Caco-2 (cell line): ENCODE measurements at regions not wholly inside any gene's neighbourhood (a gene's known extent, or its start where the extent isn't known, plus 50 kb on each side); places are given as distances from the start of the nearest gene placed in this dataset.

ENCODE experiments used
- BruUV-seq: library from RNA; stranded (reverse); fragments of 400-500 nt; replicated peaks from 2 replicates; lab custom pipeline; 2021; lab: Mats Ljungman, UMichigan
- CTCF ChIA-PET: fragments of 300-600 bp; sonication (Branson Sonifier 250); formaldehyde crosslinking; loops from one replicate; lab custom pipeline; 2022; ENCODE audit warnings: antibody characterized with exemption; lab: Charles Lee
- POLR2A ChIA-PET: fragments of 300-600 bp; sonication (Branson Sonifier 250); formaldehyde crosslinking; loops from one replicate; lab custom pipeline; 2022; ENCODE audit warnings: antibody characterized with exemption; lab: Charles Lee
- DNase-seq, 2 experiments: peaks; one replicate each; pipeline versions ENCODE4 v3.0.0 to v3.0.0-alpha.2; 2020 to 2022
- H3K27me3 ChIP-seq: replicated peaks from 2 replicates; pipeline ENCODE4 v1.6.0; 2011; ENCODE audit warnings: low read length; ENCODE audit not compliant: control insufficient read depth, insufficient read depth
- H3K36me3 ChIP-seq: 2 replicates; pipeline ENCODE4 v1.5.1; 2011; ENCODE audit warnings: low read length; ENCODE audit not compliant: control insufficient read depth, insufficient read depth
- H3K4me1 ChIP-seq: fragments of 250-450 bp; sonication (Bioruptor Pico); 2 replicates; pipeline ENCODE4 v1.5.1; 2020; ENCODE audit warnings: mild to moderate bottlenecking
- H3K4me3 ChIP-seq: 2 replicates; pipeline ENCODE4 v1.5.1; 2011; ENCODE audit warnings: low read depth, mild to moderate bottlenecking, control low read depth, low read length
- H3K9me3 ChIP-seq: fragments of 250-450 bp; sonication (Bioruptor Pico); 2 replicates; pipeline ENCODE4 v1.5.1; 2020; ENCODE audit warnings: mild to moderate bottlenecking, moderate library complexity
- H3K27ac Mint-ChIP-seq: one replicate; pipeline ENCODE4 v1.8.0; 2022; ENCODE audit warnings: mixed read lengths; ENCODE audit not compliant: unreplicated experiment
- H3K27me3 Mint-ChIP-seq: one replicate; pipeline ENCODE4 v1.8.0; 2022; ENCODE audit warnings: mixed read lengths; ENCODE audit not compliant: insufficient read depth, unreplicated experiment
- H3K36me3 Mint-ChIP-seq: one replicate; pipeline ENCODE4 v1.8.0; 2022; ENCODE audit warnings: mild to moderate bottlenecking, mixed read lengths; ENCODE audit not compliant: insufficient read depth, unreplicated experiment
- H3K4me1 Mint-ChIP-seq: one replicate; pipeline ENCODE4 v1.8.0; 2022; ENCODE audit warnings: low read depth, mixed read lengths; ENCODE audit not compliant: unreplicated experiment
- H3K4me3 Mint-ChIP-seq: one replicate; pipeline ENCODE4 v1.8.0; 2022; ENCODE audit warnings: mild to moderate bottlenecking, moderate library complexity, mixed read lengths; ENCODE audit not compliant: unreplicated experiment
- H3K9me3 Mint-ChIP-seq: one replicate; pipeline ENCODE4 v1.8.0; 2022; ENCODE audit warnings: mixed read lengths; ENCODE audit not compliant: unreplicated experiment
- intact Hi-C: fragments of 100-400 bp; cut with micrococcal nuclease; formaldehyde crosslinking; loops from one replicate; pipeline ENCODE4 v1.10.0; 2022; ENCODE audit not compliant: unreplicated experiment
- TF ChIP-seq, protein P1 (sequence below), 2 experiments: fragments of 200-600 bp in 1 of 2; IDR thresholded peaks; 1 replicate in 1 of 2; 2 replicates in 1 of 2; pipeline versions ENCODE4 v1.5.1 to v1.8.0; 2011 to 2022; ENCODE audit warnings: antibody characterized with exemption in 1 of 2, control low read depth in 1 of 2, inconsistent platforms in 1 of 2, low read depth in 1 of 2, low read length in 1 of 2, mild to moderate bottlenecking in 1 of 2, moderate library complexity in 1 of 2; ENCODE audit not compliant: insufficient read depth in 1 of 2, severe bottlenecking in 1 of 2, unreplicated experiment in 1 of 2

DNA sequence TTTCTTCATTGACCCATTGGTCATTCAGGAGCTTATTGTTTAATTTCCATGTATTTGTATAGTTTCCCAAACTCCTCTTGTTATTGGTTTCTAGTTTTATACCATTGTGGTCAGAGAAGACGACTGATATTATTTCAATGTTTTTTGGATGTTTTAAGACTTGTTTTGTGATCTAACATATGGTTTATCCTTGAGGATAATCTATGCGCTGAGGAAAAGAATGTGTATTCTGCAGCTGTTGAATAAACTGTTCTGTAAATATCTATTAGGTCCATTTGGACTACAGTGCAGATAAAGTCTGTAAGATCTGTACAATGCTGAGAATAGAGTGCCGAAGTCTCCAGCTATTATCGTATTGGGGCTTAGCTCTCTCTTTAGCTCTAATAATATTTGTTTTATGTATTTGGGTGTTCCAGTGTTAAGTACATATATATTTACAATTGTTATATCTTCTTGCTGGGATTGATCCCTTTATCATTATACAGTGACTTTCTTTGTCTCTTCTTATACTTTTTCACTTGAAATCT lies 223.3 kb upstream of the ZNF217 start:
- H3K36me3 Mint-ChIP-seq = no peaks in the 10 kb centered on the region
- H3K9me3 Mint-ChIP-seq = peaks cover 16% of the 10 kb centered on the region
- ChIA-PET POLR2A (no interaction called here), CTCF (interaction anchor here (0.6 kb wide), 1 partner anchor 202 kb away, joined by 7 read pairs; no protein-coding TSS in a partner anchor)
- H3K4me3 Mint-ChIP-seq = no peak overlapping the region
- intact Hi-C loops = no loop called here
- no peaks in the 10 kb centered on the region for H3K27me3 Mint-ChIP-seq
- H3K4me1 Mint-ChIP-seq = no peaks in the 10 kb centered on the region
- DNase-seq = no peak
- no peaks in the 10 kb centered on the region for H3K36me3 ChIP-seq
- H3K4me1 ChIP-seq = peaks cover 4% of the 10 kb centered on the region; the same call in 1 of the 2 replicates
- no TSS peak for BruUV-seq
- H3K4me3 ChIP-seq = no peak overlapping the region
- no peaks in the 10 kb centered on the region for H3K27me3 ChIP-seq
- H3K9me3 ChIP-seq = peaks cover 10% of the 10 kb centered on the region; the same call in 1 of the 2 replicates
- TF ChIP-seq, protein P1, sequence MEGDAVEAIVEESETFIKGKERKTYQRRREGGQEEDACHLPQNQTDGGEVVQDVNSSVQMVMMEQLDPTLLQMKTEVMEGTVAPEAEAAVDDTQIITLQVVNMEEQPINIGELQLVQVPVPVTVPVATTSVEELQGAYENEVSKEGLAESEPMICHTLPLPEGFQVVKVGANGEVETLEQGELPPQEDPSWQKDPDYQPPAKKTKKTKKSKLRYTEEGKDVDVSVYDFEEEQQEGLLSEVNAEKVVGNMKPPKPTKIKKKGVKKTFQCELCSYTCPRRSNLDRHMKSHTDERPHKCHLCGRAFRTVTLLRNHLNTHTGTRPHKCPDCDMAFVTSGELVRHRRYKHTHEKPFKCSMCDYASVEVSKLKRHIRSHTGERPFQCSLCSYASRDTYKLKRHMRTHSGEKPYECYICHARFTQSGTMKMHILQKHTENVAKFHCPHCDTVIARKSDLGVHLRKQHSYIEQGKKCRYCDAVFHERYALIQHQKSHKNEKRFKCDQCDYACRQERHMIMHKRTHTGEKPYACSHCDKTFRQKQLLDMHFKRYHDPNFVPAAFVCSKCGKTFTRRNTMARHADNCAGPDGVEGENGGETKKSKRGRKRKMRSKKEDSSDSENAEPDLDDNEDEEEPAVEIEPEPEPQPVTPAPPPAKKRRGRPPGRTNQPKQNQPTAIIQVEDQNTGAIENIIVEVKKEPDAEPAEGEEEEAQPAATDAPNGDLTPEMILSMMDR (IDR thresholded peaks at IDR 0.05; ENCODE audit: insufficient read depth in 1 of 2, low read depth in 1 of 2, low read length in 1 of 2, severe bottlenecking in 1 of 2, unreplicated experiment in 1 of 2) = no peak
- H3K27ac Mint-ChIP-seq = no peak overlapping the region

DNA sequence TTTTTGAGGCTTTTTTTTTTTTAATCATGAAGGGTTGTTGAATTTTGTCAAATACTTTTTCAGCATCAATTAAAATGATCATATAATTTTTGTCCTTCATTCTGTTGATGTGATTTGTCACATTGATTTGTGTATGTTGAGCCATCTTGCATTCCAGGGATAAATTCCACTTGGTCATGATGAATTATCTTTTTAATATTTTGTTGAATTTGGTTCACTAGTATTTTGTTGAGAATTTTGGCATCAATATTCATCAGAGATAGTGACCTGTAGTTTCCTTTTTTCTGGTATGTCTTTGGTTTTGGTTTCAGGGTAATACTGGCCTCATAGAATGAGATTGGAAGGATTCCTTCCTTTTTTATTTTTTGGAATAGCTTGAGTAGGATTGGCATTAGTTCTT lies 221.9 kb upstream of the ZNF217 start:
- Mint-ChIP-seq H3K27me3 (no peaks in the 10 kb centered on the region), H3K27ac (no peak overlapping the region), H3K36me3 (no peaks in the 10 kb centered on the region), H3K4me3 (no peak overlapping the region), H3K4me1 (no peaks in the 10 kb centered on the region), H3K9me3 (peaks cover 16% of the 10 kb centered on the region)
- no peak for DNase-seq
- POLR2A ChIA-PET = no interaction called here
- no peak overlapping the region for H3K4me3 ChIP-seq
- CTCF ChIA-PET = no interaction called here
- 0 out of 2 replicates have a peak, but pooled peaks cover 10% of the 10 kb centered on the region for H3K9me3 ChIP-seq
- TF ChIP-seq, protein P1 (IDR thresholded peaks at IDR 0.05; ENCODE audit: insufficient read depth in 1 of 2, low read depth in 1 of 2, low read length in 1 of 2, severe bottlenecking in 1 of 2, unreplicated experiment in 1 of 2) = no peak
- no peaks in the 10 kb centered on the region for H3K27me3 ChIP-seq
- H3K36me3 ChIP-seq = no peaks in the 10 kb centered on the region
- peaks cover 4% of the 10 kb centered on the region; the same call in 1 of the 2 replicates for H3K4me1 ChIP-seq
- BruUV-seq = no TSS peak
- intact Hi-C loops = no loop called here

GRCh38 chr20:53814060-53814459 lies 220.4 kb upstream of the ZNF217 start:
- H3K4me1 ChIP-seq = peaks cover 4% of the 10 kb centered on the region; the same call in 1 of the 2 replicates
- Mint-ChIP-seq H3K4me3 (no peak overlapping the region), H3K36me3 (no peaks in the 10 kb centered on the region), H3K4me1 (peaks cover 4% of the 10 kb centered on the region), H3K27me3 (no peaks in the 10 kb centered on the region), H3K9me3 (peaks cover 13% of the 10 kb centered on the region), H3K27ac (no peak overlapping the region)
- no peaks in the 10 kb centered on the region for H3K27me3 ChIP-seq
- no peaks in the 10 kb centered on the region for H3K36me3 ChIP-seq
- no peak overlapping the region for H3K4me3 ChIP-seq
- 0 out of 2 replicates have a peak, but pooled peaks cover 6% of the 10 kb centered on the region for H3K9me3 ChIP-seq
- BruUV-seq = no TSS peak
- TF ChIP-seq, protein P1 (IDR thresholded peaks at IDR 0.05; ENCODE audit: insufficient read depth in 1 of 2, low read depth in 1 of 2, low read length in 1 of 2, severe bottlenecking in 1 of 2, unreplicated experiment in 1 of 2) = no peak
- no peak for DNase-seq
- CTCF ChIA-PET = no interaction called here
- POLR2A ChIA-PET = no interaction called here
- intact Hi-C loops = no loop called here
